ENCODE measurements at regions not wholly inside any gene's neighbourhood (a gene's known extent, or its start where the extent isn't known, plus 50 kb on each side); places are given as distances from the start of the nearest gene placed in this dataset.

- TF ChIP-seq CTCF (IDR thresholded peaks at IDR 0.05; ENCODE audit: low read depth, low read length) (no peak), EZH2phosphoT487 (IDR thresholded peaks at IDR 0.05; ENCODE audit: low read depth) (no peak)
Measured at GRCh38 chr20:24734139-24734538, 214.9 kb upstream of the CST7 start.

Measured in OCI-LY3 (cell line).